ENCODE measurements at regions not wholly inside any gene's neighbourhood (a gene's known extent, or its start where the extent isn't known, plus 50 kb on each side); places are given as distances from the start of the nearest gene placed in this dataset.

DNA sequence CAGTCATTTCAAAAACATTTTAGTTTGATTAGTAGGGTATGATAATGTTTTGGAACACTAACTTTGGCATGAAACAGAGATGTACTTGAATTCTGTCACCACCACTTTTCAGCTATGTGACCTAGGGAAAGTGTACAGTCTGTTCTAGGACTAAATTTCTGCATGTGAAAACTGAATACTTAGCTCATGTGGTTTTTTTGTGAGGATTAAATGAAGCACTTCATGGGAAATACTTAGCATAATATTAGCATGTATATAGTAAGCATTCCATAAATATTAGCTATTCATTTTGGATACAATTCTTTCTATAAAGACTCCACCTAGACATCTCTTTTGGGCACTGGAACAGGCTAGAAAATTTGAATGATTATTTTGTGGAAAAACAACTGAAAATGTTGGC lies 1379.4 kb downstream of the RPA4 start:
- H3K9me3 ChIP-seq (ENCODE audit: insufficient read depth in 2 of 2, low read depth in 1 of 2, low read length in 1 of 2): no peaks in the 10 kb centered on the region
- no peak overlapping the region for H2BK5ac ChIP-seq (ENCODE audit: low read depth, low read length)
- no peak overlapping the region for H3K18ac ChIP-seq (ENCODE audit: extremely low read depth, low read length)
- POLR2A ChIA-PET (ENCODE audit: partially characterized antibody): no interaction called here
- H3K27ac ChIP-seq (ENCODE audit: low read depth, low read length): no peak overlapping the region
- H3K4me2 ChIP-seq (ENCODE audit: insufficient read depth in 1 of 2, low read depth in 2 of 2, low read length in 2 of 2): no peak overlapping the region
- H3K4me1 ChIP-seq (replicated peaks in 1 of 4; ENCODE audit: control insufficient read depth in 3 of 4, insufficient read depth in 4 of 4, low read length in 3 of 4): no peaks in the 10 kb centered on the region
- CTCF ChIA-PET (ENCODE audit: partially characterized antibody): no interaction called here
- no peak overlapping the region for H3K14ac ChIP-seq (ENCODE audit: insufficient read length)
- H4K91ac ChIP-seq (replicated peaks; ENCODE audit: insufficient read length, low read length): no peak overlapping the region
- H3K36me3 ChIP-seq (ENCODE audit: control insufficient read depth in 2 of 4, insufficient read depth in 4 of 4, low read length in 3 of 4): no peaks in the 10 kb centered on the region
- H4K5ac ChIP-seq (ENCODE audit: insufficient read length, low read depth, low read length): no peak overlapping the region
- H3K23ac ChIP-seq (ENCODE audit: insufficient read length): no peak overlapping the region
- FAIRE-seq (no peak), DNase-seq (ENCODE audit: low read depth in 1 of 2, low spot score in 2 of 2) (no peak)
- no peaks in the 10 kb centered on the region for H3K27me3 ChIP-seq (replicated peaks in 1 of 4; ENCODE audit: control insufficient read depth in 3 of 4, extremely low read depth in 1 of 4, insufficient read depth in 3 of 4, low read length in 3 of 4)
- no peak overlapping the region for H3K9ac ChIP-seq (replicated peaks in 1 of 4; ENCODE audit: extremely low read depth in 1 of 4, low read depth in 3 of 4, low read length in 3 of 4)
- no peak overlapping the region for H3K4ac ChIP-seq (replicated peaks; ENCODE audit: insufficient read length, low read depth, low read length)
- H2BK120ac ChIP-seq (replicated peaks; ENCODE audit: low read depth, low read length): no peak overlapping the region
- H2BK15ac ChIP-seq (ENCODE audit: low read length): no peak overlapping the region
- H3K4me3 ChIP-seq (ENCODE audit: extremely low read depth in 1 of 4, insufficient read depth in 2 of 4, low read depth in 3 of 4, low read length in 4 of 4): no peak overlapping the region
- no peak overlapping the region for H2BK12ac ChIP-seq (ENCODE audit: low read depth, low read length)
- no peak overlapping the region for H3K56ac ChIP-seq (replicated peaks; ENCODE audit: insufficient read length, low read depth, low read length)
- H2BK20ac ChIP-seq (ENCODE audit: low read length): no peak overlapping the region
- no peaks in the 10 kb centered on the region for H4K20me1 ChIP-seq (replicated peaks in 1 of 2; ENCODE audit: control insufficient read depth in 1 of 2, insufficient read depth in 2 of 2, low read length in 2 of 2)
- no peak overlapping the region for H4K8ac ChIP-seq (ENCODE audit: extremely low read depth, insufficient read depth, low read length)
- no peak overlapping the region for H2AFZ ChIP-seq (ENCODE audit: low read length)
- no peaks in the 10 kb centered on the region for H3K23me2 ChIP-seq (ENCODE audit: low read depth, low read length)
- H2AK5ac ChIP-seq (ENCODE audit: low read depth, low read length): no peak overlapping the region
- no peaks in the 10 kb centered on the region for H3K79me1 ChIP-seq (ENCODE audit: low read depth, low read length)
- H3K79me2 ChIP-seq (ENCODE audit: control insufficient read depth in 1 of 2, insufficient read depth in 2 of 2, low read length in 2 of 2): no peaks in the 10 kb centered on the region
- TF ChIP-seq, protein P1, sequence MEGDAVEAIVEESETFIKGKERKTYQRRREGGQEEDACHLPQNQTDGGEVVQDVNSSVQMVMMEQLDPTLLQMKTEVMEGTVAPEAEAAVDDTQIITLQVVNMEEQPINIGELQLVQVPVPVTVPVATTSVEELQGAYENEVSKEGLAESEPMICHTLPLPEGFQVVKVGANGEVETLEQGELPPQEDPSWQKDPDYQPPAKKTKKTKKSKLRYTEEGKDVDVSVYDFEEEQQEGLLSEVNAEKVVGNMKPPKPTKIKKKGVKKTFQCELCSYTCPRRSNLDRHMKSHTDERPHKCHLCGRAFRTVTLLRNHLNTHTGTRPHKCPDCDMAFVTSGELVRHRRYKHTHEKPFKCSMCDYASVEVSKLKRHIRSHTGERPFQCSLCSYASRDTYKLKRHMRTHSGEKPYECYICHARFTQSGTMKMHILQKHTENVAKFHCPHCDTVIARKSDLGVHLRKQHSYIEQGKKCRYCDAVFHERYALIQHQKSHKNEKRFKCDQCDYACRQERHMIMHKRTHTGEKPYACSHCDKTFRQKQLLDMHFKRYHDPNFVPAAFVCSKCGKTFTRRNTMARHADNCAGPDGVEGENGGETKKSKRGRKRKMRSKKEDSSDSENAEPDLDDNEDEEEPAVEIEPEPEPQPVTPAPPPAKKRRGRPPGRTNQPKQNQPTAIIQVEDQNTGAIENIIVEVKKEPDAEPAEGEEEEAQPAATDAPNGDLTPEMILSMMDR (IDR thresholded peaks at IDR 0.05; ENCODE audit: control extremely low read depth in 1 of 3, insufficient read depth in 1 of 3, low read depth in 1 of 3, low read length in 3 of 3): no peak
- TF ChIP-seq HDAC6 (IDR thresholded peaks at IDR 0.05; ENCODE audit: low read depth, low read length): no peak
- no peak for TF ChIP-seq RNF2 (IDR thresholded peaks at IDR 0.05; ENCODE audit: borderline replicate concordance, low read depth, low read length, missing control alignments, poor library complexity, severe bottlenecking)
- no peak for TF ChIP-seq SP4 (IDR thresholded peaks at IDR 0.05; ENCODE audit: low read length)
- TF ChIP-seq BACH1 (IDR thresholded peaks at IDR 0.05; ENCODE audit: low read length): no peak
- TF ChIP-seq SP1 (IDR thresholded peaks at IDR 0.05; ENCODE audit: low read depth, low read length): no peak
